Sciatic nerve (tissue), 2 donors: ENCODE measurements at regions not wholly inside any gene's neighbourhood (a gene's known extent, or its start where the extent isn't known, plus 50 kb on each side); places are given as distances from the start of the nearest gene placed in this dataset.

ENCODE experiments used
- ATAC-seq: fragments of 200-7000 bp; cut with Tn5 transposase; one replicate; pipeline ENCODE4 v1.9.1; 2020; ENCODE audit warnings: mild to moderate bottlenecking, moderate library complexity
- DNase-seq: peaks from one replicate; pipeline ENCODE4 v3.0.0-alpha.2; 2020; ENCODE audit warnings: low spot score
- intact Hi-C: fragments of 100-400 bp; cut with DNase I; formaldehyde crosslinking; loops from one replicate; pipeline ENCODE4 v1.14.2; 2022
- donor health status: DM: no; HTN: no; CAD: no.
- donor health status: DM: no; HTN: no; CAD: no.

- intact Hi-C loops = no loop called here
- DNase-seq (no peak), ATAC-seq (no peak)
Measured at GRCh38 chr4:3674479-3674851, 91.7 kb upstream of the ADRA2C start.

DNA sequence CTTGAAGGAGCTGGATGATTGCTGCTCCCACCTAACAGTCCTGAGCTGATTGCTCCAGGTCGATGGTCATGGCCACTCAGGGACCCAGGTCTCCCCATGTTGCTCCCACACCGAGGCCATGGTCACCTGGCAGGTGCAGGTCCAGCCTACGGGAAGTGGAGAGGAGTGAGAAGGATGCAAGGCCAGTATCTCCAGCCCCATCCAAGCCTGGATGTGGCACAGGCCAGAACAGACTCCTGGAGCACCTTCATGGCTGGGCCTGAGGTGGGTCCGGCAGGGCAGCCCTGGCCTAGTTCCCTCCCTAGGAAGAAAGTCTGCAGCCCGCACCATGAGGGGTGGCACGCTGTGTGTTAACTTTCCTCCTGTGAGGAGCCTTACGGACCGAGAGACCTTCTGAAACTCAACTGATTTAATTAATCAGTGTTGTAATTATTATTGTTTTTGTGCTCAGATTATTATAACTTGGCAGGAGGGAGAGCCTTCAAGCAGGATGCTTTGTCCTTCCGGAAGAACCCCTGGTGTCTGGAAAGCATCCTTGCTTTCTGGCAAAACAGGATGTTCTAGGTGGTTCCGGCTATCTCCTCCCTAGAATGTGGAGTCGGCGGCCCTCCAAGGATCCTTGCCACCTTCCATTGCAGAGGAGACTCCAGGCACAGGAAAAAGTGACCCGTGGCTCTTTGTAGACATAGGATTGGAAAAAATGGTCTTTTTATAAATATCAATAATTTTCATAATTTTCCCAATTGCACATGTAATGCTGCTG lies 92.3 kb upstream of the ADRA2C start:
- ATAC-seq (no peak), DNase-seq (no peak)

DNA sequence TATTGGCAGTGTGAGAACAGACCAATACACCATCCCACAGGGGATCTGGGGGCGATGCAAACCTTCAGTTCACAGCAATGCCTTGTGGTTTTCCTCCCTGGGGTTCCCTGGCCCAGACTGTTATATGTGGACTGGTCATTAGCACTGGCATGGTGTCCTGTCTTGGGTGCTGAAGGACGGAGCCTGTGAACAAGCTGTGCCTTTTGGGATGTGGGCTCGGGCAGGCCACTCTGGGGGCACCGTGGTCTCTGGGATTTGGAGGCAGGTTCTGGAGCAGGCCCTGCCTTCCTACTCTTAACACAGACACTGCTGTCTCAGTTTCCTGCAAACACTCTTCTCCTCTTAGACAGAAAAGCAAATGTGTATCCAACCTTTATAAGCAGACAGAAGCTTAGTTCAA lies 93.0 kb upstream of the ADRA2C start:
- intact Hi-C loops = no loop called here
- ATAC-seq (no peak), DNase-seq (no peak)

More for the DNA sequence above, 92.3 kb upstream of the ADRA2C start:
- intact Hi-C loops = no loop called here

DNA sequence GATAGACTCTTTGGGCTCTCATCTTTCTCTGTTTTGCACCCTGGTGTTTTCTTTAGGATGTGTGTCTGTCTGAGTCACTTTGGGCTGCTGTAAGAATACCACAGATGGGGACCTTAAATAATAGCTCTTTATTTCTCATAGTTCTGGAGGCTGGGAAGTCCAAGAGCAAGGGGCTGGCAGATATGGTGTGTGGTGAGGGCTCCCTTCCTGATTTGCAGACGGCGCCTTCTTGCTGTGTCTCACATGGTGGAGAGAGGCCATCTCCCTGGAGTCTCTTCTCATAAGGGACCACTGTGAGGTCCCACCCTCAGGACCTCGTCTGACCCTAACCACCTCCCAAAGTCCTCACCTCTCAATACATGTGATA lies 93.7 kb upstream of the ADRA2C start:
- intact Hi-C loops = no loop called here
- ATAC-seq (no peak), DNase-seq (no peak)

GRCh38 chr4:3671571-3672464 lies 94.4 kb upstream of the ADRA2C start:
- intact Hi-C loops = no loop called here
- ATAC-seq = no peak
- no peak for DNase-seq

DNA sequence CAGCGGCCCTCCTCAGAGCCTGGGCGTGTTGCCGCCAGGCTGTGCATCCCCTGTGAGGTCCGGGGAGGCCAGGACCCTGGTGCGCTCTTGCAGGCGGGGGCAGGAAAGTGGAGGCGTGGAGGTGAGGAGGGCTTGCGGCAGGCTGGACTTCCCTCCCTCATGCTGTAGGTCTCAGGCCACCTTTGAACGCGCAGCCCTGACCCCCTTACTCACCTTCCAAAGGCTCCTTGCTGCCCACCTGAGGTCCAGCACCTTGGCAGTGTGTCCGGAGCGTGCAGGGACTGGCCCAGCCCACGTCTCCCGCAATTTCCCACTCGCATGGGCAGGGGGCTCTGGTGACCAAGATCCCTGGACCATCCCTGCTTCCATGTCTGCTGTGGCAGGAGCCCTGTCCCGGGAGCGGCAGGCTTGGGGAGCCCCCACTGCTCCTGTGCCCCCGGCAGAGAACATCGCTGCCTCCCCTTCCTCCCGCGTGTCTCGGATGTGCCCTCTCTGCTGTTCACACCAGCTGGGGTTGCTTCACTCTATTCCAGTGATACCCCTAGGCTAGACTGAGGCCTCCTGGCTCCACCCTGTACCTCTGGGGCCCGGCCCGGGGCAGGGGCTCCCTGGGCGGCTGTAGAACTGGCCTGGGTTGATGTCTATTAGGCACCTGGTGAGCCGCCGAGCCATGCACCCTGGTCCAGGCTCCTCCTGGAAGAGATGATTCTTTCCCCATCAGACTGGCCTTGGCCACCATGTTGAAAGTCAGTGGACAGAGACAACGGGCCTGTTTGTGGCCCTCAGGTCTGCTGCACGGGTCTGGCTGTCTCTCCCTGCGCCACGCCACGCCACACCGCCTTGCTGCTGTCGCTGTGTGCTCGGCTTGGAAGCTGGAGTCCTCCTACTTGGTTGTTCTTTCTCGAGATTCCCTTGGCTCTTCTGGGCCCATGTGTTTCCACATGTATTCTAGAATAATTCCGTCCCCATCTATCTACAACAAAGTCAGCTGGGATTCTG lies 95.4 kb upstream of the ADRA2C start:
- no peak for DNase-seq
- ATAC-seq = no peak
- intact Hi-C loops = no loop called here

DNA sequence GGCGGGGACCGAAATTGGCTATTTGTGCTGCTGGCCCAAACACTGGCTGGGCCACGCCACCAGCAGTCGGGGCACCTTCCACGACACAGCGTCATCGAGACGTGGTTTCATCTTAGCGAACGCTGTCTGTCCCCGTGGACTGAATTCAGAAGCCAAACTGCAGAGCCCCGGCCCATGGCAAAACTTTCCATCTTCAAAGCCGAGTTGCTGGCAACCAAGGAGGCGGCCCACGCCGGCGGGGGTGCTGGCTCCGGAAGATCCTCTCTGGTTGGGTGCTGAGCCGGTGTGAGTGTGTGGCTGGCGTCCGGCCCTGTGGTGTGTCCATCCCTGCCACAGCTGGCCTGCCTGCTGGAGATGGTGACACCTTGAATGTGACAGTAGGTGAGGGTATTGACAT lies 96.6 kb upstream of the ADRA2C start:
- DNase-seq = no peak
- intact Hi-C loops = no loop called here

DNA sequence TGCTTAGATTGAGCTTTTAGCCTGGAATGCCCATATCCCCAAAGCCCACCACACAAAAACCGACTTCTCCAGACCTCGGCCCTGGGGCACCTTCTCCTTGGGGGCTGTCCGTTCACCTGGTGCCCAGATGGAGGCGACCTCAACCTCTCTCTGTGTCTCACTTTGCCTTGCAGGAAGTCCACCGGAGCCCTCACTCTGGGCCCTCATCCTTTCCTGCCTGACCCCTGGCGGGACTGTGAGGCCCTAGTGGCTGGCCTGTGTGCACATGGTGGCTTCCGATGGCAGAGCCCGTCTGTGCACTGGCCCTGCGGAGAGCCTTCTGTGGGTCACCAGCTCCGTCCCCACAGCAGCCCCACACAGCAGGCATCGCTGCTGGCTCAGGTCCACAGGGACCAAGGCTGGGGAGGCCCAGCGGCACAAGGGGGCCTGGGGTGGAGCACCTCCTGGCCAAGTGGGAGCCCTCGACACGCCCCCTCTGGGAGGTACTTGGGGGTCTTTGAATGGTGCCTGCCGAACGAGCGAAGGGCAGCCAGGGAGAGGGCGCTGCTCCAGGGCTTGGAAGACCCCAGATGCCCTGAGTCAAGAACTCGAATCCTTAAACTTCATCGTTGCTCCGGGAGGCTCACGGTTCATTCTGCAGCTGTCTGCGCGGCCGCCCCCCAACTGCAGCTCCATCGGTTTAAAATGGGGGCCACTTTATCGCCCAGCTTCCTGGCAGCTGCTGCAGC lies 97.2 kb upstream of the ADRA2C start:
- intact Hi-C loops = no loop called here
- ATAC-seq = no peak

More for the DNA sequence above, 96.6 kb upstream of the ADRA2C start:
- ATAC-seq = no peak

GRCh38 chr4:3667258-3667657 lies 98.9 kb upstream of the ADRA2C start:
- ATAC-seq (no peak), DNase-seq (no peak)
- intact Hi-C loops = no loop called here

More for the DNA sequence above, 97.2 kb upstream of the ADRA2C start:
- DNase-seq = no peak

DNA sequence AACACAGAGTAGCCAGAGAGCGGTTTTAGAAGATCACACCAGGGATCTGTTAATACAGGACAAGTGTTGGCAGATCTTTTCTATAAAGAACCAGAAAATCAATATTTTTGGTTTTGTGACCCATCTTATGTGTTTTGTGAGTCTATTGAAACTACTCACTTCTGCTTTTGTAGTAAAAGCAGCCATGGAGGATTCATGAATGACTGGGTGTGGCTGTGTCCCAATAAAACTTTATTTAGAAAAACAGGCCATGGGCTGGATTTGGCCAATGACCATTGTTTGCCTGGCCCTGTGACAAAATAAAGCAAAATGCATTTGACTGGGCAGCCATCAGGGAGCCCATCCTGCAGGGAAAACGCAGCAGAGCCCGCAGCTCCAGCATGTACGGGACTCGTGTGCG lies 99.9 kb upstream of the ADRA2C start:
- ATAC-seq = no peak
- no peak for DNase-seq
- intact Hi-C loops = no loop called here

- DNase-seq (no peak), ATAC-seq (no peak)
- intact Hi-C loops = no loop called here
Measured at GRCh38 chr4:3665360-3665891, 100.8 kb upstream of the ADRA2C start.

DNA sequence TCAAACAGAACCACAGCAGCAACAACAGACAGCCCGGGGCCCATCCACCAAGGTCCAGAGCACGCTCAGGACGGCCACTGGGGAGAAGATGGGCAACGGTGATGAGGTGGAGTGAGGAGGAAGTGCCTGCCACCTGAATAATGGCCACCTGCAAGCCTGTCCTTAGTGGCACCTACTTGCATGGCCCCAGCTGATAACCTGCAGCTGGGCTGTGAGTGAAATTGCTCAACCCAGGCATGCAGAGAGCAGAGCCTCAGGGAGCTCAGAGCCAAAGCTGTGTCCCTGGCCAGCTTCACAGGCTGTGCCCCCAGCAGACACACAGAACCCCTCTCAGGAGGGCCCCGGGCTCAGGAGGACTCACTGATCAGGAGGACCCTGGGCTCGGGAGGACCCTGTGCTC lies 102.4 kb upstream of the ADRA2C start:
- DNase-seq (no peak), ATAC-seq (no peak)
- intact Hi-C loops = no loop called here

GRCh38 chr4:3662516-3662915 lies 103.7 kb upstream of the ADRA2C start:
- DNase-seq = no peak
- no peak for ATAC-seq
- intact Hi-C loops = no loop called here

GRCh38 chr4:3661989-3662388 lies 104.2 kb upstream of the ADRA2C start:
- intact Hi-C loops = no loop called here
- no peak for DNase-seq
- no peak for ATAC-seq

DNA sequence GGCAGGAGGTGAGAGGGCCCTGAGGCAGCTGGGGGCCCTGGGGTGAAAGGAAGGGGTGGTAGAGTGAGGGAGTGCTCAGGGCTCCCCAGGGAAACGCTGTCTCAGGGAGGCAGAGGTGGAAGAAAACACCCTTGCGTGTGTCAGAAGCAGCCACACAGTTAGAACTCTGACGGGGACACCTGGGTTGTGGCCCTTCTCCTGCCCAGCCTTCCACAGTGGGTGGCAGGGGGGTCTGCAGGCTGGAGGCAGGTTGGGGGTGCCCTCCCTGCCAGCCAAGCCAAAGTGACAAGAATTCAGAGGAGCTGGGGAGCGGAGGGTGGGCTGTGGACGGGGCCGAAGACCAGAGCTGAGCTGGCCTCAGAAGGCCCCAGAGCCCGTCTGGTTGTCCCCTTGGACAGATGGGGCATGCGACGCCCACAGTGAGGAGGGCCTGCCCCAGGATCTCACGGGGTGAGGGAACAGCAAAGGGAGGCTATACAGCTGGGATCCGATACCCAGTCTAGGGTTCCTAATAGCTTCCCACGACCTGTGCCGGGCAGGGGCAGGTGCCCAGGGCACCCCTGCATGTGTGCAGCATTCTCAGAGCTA lies 105.2 kb upstream of the ADRA2C start:
- ATAC-seq (no peak), DNase-seq (no peak)
- intact Hi-C loops = no loop called here

GRCh38 chr4:3660086-3660927 lies 105.9 kb upstream of the ADRA2C start:
- ATAC-seq (no peak), DNase-seq (no peak)
- intact Hi-C loops = no loop called here

GRCh38 chr4:3659131-3659530 lies 107.1 kb upstream of the ADRA2C start:
- intact Hi-C loops = no loop called here
- DNase-seq = no peak
- ATAC-seq = no peak
